ENCODE measurements at regions not wholly inside any gene's neighbourhood (a gene's known extent, or its start where the extent isn't known, plus 50 kb on each side); places are given as distances from the start of the nearest gene placed in this dataset.
"Not testable (repeated sequence)": the region's sequence is repeated elsewhere in the genome, so short reads cannot be mapped to it uniquely, and the experiment has no call there.

- DNase-seq (ENCODE audit: low read depth in 2 of 3, low spot score in 1 of 3), result no peak
These were observed 719.5 kb downstream of the BCL11A start for GRCh38 chr2:59833941-59834340.

DNA sequence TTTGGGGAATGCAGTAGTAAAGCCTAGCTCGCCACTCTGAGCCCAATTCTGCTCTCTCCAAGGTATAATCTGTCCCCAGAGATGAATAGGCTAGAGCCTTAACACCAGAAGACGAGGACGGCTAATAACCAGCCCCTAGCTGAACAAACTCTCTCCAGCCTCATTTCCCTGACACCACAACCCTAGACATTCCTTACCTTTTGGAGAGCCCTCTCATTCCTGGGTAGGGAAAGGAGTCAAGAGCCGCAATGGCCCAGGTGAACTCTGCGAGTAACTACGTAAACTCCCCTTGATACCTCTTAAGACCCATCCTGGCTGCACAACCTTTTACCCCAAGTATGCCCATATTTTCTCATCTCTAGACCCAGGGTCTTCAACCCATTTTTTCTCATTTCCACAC, 722.9 kb downstream of the BCL11A start:
- no peak for DNase-seq (ENCODE audit: low read depth in 2 of 3, low spot score in 1 of 3)

DNA sequence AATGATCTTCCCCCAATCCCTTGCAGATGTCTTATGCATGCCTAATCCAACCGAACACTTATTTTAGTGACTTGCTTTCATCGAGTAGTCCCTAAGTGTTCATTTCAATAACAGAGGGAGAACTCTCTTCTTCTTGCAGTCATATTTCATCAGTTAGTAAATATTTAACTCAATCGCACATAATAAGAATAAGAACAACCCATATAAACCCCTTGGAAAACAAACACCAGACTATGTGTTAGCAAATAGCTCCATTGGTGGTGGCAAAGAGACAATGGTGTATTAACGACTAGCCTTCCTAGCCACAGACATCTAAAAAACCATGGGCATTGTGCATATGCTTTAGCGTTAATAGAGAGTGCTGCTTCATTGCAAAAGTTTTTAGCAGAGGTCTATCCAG, 725.8 kb downstream of the BCL11A start:
- DNase-seq (ENCODE audit: low read depth in 2 of 3, low spot score in 1 of 3), result no peak

DNA sequence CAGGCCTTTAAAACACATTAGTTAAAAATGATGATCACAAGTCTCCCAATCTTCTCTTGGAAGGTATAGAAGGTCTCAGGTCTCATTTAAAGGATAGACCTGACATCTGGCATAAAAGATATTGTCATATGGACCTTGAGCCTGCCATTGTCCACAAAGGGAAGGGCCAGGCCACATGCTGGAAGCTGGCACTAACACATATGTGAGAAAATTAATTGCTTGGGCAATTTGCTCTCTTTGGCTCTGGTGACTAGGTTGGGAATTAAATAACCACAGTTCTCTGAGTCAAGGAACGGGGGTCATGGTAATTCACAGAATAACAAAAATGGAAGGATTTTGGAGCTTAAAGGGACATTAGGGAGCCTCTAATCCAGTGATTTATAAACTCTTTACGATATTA, 727.3 kb downstream of the BCL11A start:
- DNase-seq (ENCODE audit: low read depth in 2 of 3, low spot score in 1 of 3), result no peak

DNA sequence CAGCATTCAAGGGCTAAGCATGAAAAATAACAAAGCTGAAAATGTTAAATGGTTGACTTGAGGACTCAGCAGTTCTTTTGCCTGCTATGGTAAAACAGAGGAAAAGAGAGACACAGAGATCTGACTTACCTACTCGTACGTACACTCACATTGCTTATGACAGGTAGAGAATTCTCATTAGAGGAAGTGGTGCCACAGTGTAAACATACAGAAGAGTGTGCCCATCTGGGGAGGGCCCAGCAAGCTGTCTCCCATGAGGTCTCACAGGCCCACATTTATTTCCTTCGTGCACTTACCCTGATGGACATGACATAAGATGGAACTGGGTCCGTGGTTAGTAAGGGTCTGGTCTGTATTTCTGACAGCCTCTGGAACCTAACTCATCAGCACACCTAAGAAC, 729.1 kb downstream of the BCL11A start:
- no peak for DNase-seq (ENCODE audit: low read depth in 2 of 3, low spot score in 1 of 3)

DNA sequence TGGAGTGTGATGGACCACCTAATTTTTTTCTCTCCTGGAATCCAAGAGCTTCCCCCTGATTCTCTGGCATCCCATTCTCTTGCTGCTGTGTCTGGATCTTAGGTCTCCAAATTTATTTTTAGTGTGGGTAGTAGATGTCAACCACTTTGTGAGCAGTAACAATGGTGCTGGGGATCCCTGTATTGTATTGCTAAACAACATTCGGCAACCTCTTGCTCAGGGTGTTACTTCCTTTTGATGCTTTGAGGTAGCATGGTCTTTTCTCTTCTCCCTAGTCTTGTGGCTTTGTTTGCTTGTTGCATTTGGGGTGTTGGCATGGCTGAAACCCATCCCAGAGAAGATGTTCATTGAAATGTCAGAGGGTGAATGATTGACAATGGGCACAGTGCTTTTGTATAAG, 737.4 kb downstream of the BCL11A start:
- DNase-seq (ENCODE audit: low read depth in 2 of 3, low spot score in 1 of 3), result no peak

DNA sequence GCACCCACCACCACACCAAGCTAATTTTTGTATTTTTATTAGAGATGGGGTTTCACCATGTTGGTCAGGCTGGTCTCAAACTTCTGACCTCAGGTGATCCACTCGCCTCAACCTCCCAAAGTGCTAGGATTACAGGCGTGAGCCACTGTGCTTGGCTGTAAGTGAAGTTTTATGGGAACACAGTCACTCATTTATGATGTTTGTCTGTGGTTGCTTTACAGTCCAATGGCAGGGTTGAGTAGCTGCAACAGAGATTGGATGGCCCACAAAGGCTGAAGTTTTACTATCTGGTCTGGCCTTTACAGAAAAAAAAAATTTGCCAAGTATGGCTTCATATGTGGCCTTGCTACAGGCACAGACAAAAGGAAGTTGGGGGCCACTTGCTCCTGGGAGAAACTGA, 743.2 kb downstream of the BCL11A start:
- not testable (repeated sequence) for DNase-seq (ENCODE audit: low read depth in 2 of 3, low spot score in 1 of 3)

DNA sequence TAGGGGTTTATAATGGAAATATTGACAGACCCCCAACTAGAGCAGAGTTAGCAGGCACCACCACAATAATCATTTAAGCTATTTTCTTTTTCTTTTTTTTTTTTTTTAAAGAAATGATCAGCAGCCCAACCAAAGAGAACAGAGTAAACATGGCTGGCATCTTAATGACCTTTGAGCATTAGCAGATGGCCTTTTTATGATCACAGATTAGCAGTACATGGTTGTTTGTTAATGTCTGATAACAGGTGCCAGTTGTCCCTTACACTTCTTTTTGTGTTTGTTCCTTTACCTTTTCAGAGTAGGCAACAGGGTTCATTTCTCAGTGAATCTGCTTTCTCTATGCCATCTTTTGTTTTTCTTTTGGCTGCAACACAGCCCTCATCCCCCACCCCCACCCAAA, 747.0 kb downstream of the BCL11A start:
- DNase-seq (ENCODE audit: low read depth in 2 of 3, low spot score in 1 of 3), result no peak

DNA sequence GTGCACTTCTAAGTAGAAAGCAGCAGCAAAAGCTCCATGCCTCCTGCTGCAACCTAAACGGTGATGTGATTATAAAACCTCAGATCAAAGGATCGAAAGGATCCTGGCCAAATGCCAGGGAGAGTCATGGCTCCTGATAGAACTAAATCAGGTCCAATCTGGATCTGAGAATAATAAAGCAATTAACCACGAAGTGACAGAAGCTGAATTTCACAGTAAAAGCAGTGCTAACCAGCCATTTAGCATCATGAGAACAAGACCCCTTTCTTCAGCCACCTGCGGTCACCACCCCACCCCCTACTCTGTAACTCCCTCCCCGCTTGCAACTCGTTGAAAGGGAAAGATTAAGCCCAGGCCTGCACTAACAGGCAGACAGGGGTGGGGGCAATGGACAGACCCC, 748.7 kb downstream of the BCL11A start:
- DNase-seq (ENCODE audit: low read depth in 2 of 3, low spot score in 1 of 3), result no peak

GRCh38 chr2:59803586-59803985, 749.9 kb downstream of the BCL11A start:
- no peak for DNase-seq (ENCODE audit: low read depth in 2 of 3, low spot score in 1 of 3)

DNA sequence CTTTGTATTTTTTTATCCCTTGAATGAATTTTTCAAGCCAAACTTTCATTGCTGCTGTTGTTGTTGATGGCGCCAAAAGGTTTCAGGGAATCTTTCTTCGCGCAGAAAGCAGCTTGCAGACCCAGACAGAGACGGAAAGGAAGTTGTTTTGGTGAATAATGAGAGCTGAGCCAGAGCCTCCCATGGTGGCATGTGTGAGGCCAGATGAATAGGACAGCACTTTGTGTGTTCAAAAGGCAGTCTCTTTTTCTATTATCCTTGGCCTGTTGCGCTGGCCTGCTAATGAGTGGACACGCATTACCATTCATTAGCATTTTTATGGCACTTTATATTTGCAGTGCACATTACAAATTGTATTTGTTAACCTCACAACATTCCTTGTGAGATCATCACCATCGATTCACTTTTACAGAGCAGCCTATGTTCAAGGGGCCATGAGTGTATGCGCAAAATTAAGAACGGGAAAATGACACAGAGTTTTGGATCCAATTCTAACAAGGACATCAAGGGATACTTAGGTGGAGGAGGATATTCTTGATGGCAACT, 754.7 kb downstream of the BCL11A start:
- DNase-seq (ENCODE audit: low read depth in 2 of 3, low spot score in 1 of 3), result no peak

GRCh38 chr2:59791004-59791618, 762.3 kb downstream of the BCL11A start:
- no peak for DNase-seq (ENCODE audit: low read depth in 2 of 3, low spot score in 1 of 3)

DNA sequence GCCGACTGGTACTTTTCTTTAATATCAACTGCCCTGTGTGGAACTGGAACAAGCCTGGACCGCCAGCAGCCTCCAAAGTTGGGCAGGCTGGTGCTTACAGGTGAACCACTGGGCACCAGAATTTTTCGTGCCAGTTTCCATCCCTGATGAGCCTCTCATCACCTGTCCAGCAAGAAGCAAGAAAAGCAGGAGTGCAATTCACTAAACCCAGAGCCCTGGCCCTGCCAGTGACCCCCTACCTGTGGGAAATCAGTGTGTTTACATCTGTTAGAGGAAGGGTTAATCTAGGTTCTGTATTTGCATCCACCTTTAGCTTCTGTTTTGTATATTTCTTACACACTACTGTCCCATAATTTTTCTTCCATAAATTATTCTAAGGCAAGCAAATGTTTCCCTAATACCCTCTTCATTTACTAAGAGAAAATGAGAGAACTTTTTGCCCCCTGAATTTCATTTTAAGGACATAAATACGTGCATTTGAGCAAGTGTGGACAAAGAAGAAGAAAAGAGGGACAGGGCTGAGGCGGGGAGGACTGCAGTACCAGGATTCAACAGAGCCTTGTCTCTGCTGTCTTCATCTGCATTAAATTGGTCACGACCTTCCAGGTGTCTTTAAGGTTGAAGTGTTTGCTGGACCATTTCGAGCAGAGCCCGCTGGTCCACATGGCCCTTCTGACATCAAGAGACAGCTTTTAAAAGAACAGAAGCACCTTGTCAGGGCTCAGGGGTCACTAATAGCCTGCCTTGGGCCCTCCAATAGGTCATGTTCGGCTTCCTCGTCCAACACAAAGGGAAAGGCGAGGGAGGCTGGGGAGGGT, 763.1 kb downstream of the BCL11A start:
- DNase-seq (ENCODE audit: low read depth in 2 of 3, low spot score in 1 of 3), result no peak

DNA sequence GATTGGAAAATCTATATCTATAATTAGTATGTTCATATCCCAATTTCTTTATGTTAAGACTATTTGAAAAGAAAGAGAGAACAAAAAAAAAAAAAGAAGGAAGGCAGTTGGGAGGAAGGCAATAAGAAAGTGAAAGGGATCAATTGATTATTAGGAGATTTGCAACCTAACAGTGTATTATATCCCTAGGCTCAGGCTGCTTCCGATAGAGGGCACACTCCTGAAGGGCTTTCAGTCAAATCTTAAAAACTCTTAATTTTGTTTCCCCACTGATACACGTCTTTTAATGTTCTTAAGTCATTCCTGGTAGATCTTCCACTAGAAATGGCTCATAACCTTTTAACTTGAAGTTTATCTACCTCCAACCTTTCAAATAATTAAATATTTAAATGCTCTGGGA, 763.9 kb downstream of the BCL11A start:
- DNase-seq (ENCODE audit: low read depth in 2 of 3, low spot score in 1 of 3), result no peak

GRCh38 chr2:59787095-59787494, 766.4 kb downstream of the BCL11A start:
- DNase-seq (ENCODE audit: low read depth in 2 of 3, low spot score in 1 of 3), result no peak

DNA sequence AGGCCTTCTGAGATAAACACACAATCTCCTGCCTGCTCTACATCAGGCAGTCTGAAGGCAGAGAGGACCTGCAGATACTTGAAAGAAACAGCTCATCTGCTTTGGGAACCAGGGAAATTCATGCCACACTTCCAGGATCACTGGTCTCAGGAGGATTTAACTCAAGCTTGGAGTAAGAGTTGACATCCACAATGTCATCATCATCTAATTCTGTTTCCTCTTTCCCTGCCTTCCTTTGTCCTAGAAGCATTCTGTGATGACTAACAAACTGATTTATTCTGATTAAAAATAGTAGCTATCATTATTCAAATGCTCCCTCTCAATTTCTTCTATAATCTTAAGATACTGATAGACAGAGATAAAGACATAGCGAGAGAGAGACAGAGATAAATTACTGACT, 766.8 kb downstream of the BCL11A start:
- no peak for DNase-seq (ENCODE audit: low read depth in 2 of 3, low spot score in 1 of 3)

DNA sequence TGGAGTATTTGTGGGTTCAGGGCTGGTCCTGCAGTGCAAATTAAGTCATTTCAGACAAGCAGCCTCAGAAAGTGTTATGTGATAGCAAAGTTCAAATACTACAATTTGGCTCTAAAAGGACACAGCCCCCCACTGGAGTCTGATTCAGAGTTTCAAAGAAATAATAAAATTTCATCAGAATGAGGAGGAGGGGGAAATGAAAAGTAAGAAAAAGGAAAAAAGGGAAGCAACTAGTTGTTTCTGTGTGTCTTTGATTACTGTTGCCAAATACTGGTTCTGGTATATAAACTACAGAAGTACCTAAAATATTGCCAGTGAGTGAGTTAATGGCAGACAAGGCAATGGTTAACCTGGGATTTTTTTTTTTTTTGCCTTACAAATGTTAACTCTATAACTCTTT, 773.9 kb downstream of the BCL11A start:
- no peak for DNase-seq (ENCODE audit: low read depth in 2 of 3, low spot score in 1 of 3)

DNA sequence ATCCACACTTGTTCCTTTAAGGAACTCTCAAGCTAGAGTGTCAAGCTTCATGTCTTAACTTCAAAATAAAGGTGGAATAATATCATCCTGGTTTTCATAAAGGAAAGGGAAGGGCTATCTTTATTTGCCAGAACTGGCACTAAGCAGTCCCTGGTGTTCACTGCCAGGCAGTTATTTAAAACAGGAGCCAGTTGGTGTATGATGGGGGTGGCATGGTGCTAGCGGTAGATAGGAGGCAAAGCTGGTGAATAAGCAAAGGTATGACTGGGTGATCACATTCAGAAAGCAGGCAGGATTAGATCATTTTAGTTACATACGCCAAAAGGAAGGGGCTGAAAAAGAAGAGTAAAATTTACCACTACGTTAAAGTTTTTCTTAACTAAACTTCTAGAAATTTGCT, 776.3 kb downstream of the BCL11A start:
- no peak for DNase-seq (ENCODE audit: low read depth in 2 of 3, low spot score in 1 of 3)

DNA sequence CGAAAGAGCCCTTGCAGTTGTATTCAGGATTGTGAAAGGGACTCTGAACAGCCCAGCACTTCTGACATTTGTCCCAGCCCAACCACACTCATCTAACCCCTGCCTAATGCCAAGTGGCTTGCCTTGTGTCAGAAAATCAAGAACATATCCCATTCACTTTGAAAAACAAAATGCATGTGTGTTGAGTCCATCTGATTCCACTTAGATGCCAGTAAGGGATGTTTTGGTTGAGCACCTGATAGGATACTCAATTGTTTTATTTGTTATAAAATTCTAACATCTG, 776.8 kb downstream of the BCL11A start:
- no peak for DNase-seq (ENCODE audit: low read depth in 2 of 3, low spot score in 1 of 3)

GRCh38 chr2:59774821-59775433, 778.5 kb downstream of the BCL11A start:
- DNase-seq (ENCODE audit: low read depth in 2 of 3, low spot score in 1 of 3), result no peak

GRCh38 chr2:59770651-59771050, 782.8 kb downstream of the BCL11A start:
- DNase-seq (ENCODE audit: low read depth in 2 of 3, low spot score in 1 of 3), result no peak

DNA sequence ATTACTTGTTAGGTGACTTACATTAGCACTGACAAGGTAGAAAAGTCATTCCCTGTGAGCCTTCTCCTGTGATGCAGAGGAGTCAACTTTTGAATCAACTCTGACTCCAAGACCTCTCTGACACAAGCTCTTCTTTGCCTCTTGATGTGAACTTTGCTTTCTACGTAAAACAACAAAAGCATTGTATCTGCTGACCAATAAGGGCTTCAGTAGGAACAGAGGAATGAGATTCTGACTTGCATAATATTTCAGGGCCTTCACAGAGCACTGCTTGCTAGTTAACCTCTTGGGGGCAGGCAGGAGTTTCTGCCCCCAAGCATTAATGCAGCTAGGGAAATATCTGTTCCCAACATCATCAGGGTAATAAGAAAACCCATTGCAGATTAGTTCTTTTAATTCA, 791.5 kb downstream of the BCL11A start:
- DNase-seq (ENCODE audit: low read depth in 2 of 3, low spot score in 1 of 3), result no peak

GRCh38 chr2:59756150-59756549, 797.3 kb downstream of the BCL11A start:
- no peak for DNase-seq (ENCODE audit: low read depth in 2 of 3, low spot score in 1 of 3)
